H1 (cell line): ENCODE measurements at regions not wholly inside any gene's neighbourhood (a gene's known extent, or its start where the extent isn't known, plus 50 kb on each side); places are given as distances from the start of the nearest gene placed in this dataset.
A peak's percentile ranks its signal among the peaks of the same experiment; 100 is the strongest.

Experiments used
- CTCF ChIA-PET: fragments of 300-600 bp; sonication (Branson Sonifier 250); formaldehyde crosslinking; loops from one replicate; lab custom pipeline; 2021; ENCODE audit not compliant: partially characterized antibody; lab: Charles Lee
- POLR2A ChIA-PET: fragments of 300-600 bp; sonication (Branson Sonifier 250); formaldehyde crosslinking; loops from one replicate; lab custom pipeline; 2021; ENCODE audit warnings: inconsistent platforms; ENCODE audit not compliant: partially characterized antibody; lab: Charles Lee
- DNase-seq, 2 experiments: peaks; one replicate each; pipeline versions ENCODE4 v3.0.0 to v3.0.0-alpha.2; 2010 to 2022; ENCODE audit warnings: low spot score in 2 of 2, low read depth in 1 of 2, mixed read lengths in 1 of 2
- FAIRE-seq: peaks from 2 replicates; lab custom pipeline; 2011; peaks lifted over from hg19 to GRCh38; lab: Jason Lieb, UNC
- H2AFZ ChIP-seq: 2 replicates; pipeline ENCODE4 v1.8.1; 2012; ENCODE audit warnings: low read length, inconsistent platforms
- H2AK5ac ChIP-seq: 2 replicates; pipeline ENCODE4 v1.6.1; 2013; ENCODE audit warnings: low read depth, low read length
- H2BK120ac ChIP-seq: replicated peaks from 2 replicates; pipeline ENCODE3; 2013; ENCODE audit warnings: low read depth, low read length, inconsistent platforms
- H2BK12ac ChIP-seq: 2 replicates; pipeline ENCODE4 v1.6.1; 2013; ENCODE audit warnings: low read depth, low read length
- H2BK15ac ChIP-seq: 2 replicates; pipeline ENCODE4 v1.6.1; 2013; ENCODE audit warnings: low read length
- H2BK20ac ChIP-seq: 2 replicates; pipeline ENCODE4 v1.6.1; 2013; ENCODE audit warnings: low read length
- H2BK5ac ChIP-seq: 2 replicates; pipeline ENCODE4 v1.6.1; 2013; ENCODE audit warnings: low read depth, low read length
- H3K14ac ChIP-seq: 2 replicates; pipeline ENCODE4 v1.6.1; 2013; ENCODE audit warnings: inconsistent platforms; ENCODE audit not compliant: insufficient read length
- H3K18ac ChIP-seq: 2 replicates; pipeline ENCODE4 v1.6.1; 2013; ENCODE audit warnings: low read length; ENCODE audit errors: extremely low read depth
- H3K23ac ChIP-seq: 2 replicates; pipeline ENCODE4 v1.6.1; 2013; ENCODE audit warnings: inconsistent platforms; ENCODE audit not compliant: insufficient read length
- H3K23me2 ChIP-seq: 2 replicates; pipeline ENCODE4 v1.6.1; 2013; ENCODE audit warnings: low read depth, low read length
- H3K27ac ChIP-seq: 2 replicates; pipeline ENCODE4 v1.6.1; 2011; ENCODE audit warnings: low read depth, low read length, inconsistent platforms
- H3K27me3 ChIP-seq, 4 experiments: replicated peaks in 1 of 4; 1 replicate in 1 of 4; 2 replicates in 3 of 4; pipeline versions ENCODE4 v1.6.1 to v1.8.1; 2011 to 2013; ENCODE audit warnings: low read length in 3 of 4, mild to moderate bottlenecking in 3 of 4, inconsistent platforms in 2 of 4, mixed read lengths in 2 of 4, moderate library complexity in 1 of 4; ENCODE audit not compliant: control insufficient read depth in 3 of 4, insufficient read depth in 3 of 4; ENCODE audit errors: extremely low read depth in 1 of 4
- H3K36me3 ChIP-seq, 4 experiments: 2 replicates each; pipeline versions ENCODE4 v1.6.1 to v1.8.1; 2011 to 2013; ENCODE audit warnings: mild to moderate bottlenecking in 4 of 4, low read length in 3 of 4, moderate library complexity in 2 of 4, control low read depth in 1 of 4, inconsistent platforms in 1 of 4; ENCODE audit not compliant: insufficient read depth in 4 of 4, control insufficient read depth in 2 of 4
- H3K4ac ChIP-seq: replicated peaks from 2 replicates; pipeline ENCODE3; 2013; ENCODE audit warnings: low read length, low read depth, mixed read lengths, inconsistent platforms; ENCODE audit not compliant: insufficient read length
- H3K4me1 ChIP-seq, 4 experiments: replicated peaks in 1 of 4; 1 replicate in 1 of 4; 2 replicates in 3 of 4; pipeline versions ENCODE4 v1.6.1 to v1.8.1; 2011 to 2013; ENCODE audit warnings: low read length in 3 of 4, inconsistent platforms in 2 of 4, mixed read lengths in 1 of 4; ENCODE audit not compliant: insufficient read depth in 4 of 4, control insufficient read depth in 3 of 4
- H3K4me2 ChIP-seq, 2 experiments: 2 replicates each; pipeline versions ENCODE4 v1.6.1 to v1.8.1; 2011 to 2013; ENCODE audit warnings: low read depth in 2 of 2, low read length in 2 of 2, control low read depth in 1 of 2, inconsistent platforms in 1 of 2, mild to moderate bottlenecking in 1 of 2; ENCODE audit not compliant: insufficient read depth in 1 of 2
- H3K4me3 ChIP-seq, 4 experiments: fragments of 200-600, 300-600 bp in 1 of 4; sonication (generic), shearing (Covaris generic), sonication (Bioruptor Twin) in 1 of 4; 2 replicates each; pipeline versions ENCODE4 v1.5.1 to v1.8.1; 2011 to 2016; ENCODE audit warnings: low read length in 4 of 4, low read depth in 3 of 4, control low read depth in 2 of 4, inconsistent platforms in 2 of 4, mild to moderate bottlenecking in 2 of 4, mixed read lengths in 1 of 4, moderate library complexity in 1 of 4; ENCODE audit not compliant: insufficient read depth in 2 of 4; ENCODE audit errors: extremely low read depth in 1 of 4
- H3K56ac ChIP-seq: replicated peaks from 2 replicates; pipeline ENCODE3; 2013; ENCODE audit warnings: low read depth, mild to moderate bottlenecking, mixed read lengths, low read length, inconsistent platforms; ENCODE audit not compliant: insufficient read length
- H3K79me1 ChIP-seq: 2 replicates; pipeline ENCODE4 v1.6.1; 2013; ENCODE audit warnings: low read depth, low read length, control low read depth
- H3K79me2 ChIP-seq, 2 experiments: 2 replicates each; pipeline versions ENCODE4 v1.6.1 to v1.8.1; 2012 to 2013; ENCODE audit warnings: low read length in 2 of 2, mild to moderate bottlenecking in 2 of 2, inconsistent platforms in 1 of 2; ENCODE audit not compliant: insufficient read depth in 2 of 2, control insufficient read depth in 1 of 2
- H3K9ac ChIP-seq, 4 experiments: replicated peaks in 1 of 4; 1 replicate in 1 of 4; 2 replicates in 3 of 4; pipeline versions ENCODE4 v1.6.1 to v1.8.1; 2011 to 2013; ENCODE audit warnings: low read depth in 3 of 4, low read length in 3 of 4, control low read depth in 2 of 4, mild to moderate bottlenecking in 2 of 4, moderate library complexity in 2 of 4, inconsistent platforms in 1 of 4; ENCODE audit errors: extremely low read depth in 1 of 4
- H3K9me3 ChIP-seq, 2 experiments: 2 replicates each; pipeline versions ENCODE4 v1.6.1 to v1.8.1; 2012 to 2013; ENCODE audit warnings: mild to moderate bottlenecking in 2 of 2, moderate library complexity in 2 of 2, control low read depth in 1 of 2, inconsistent platforms in 1 of 2, low read depth in 1 of 2, low read length in 1 of 2, mixed read lengths in 1 of 2; ENCODE audit not compliant: insufficient read depth in 2 of 2
- H4K20me1 ChIP-seq, 2 experiments: replicated peaks in 1 of 2; 2 replicates each; pipeline versions ENCODE3 to v1.8.1; 2011 to 2013; ENCODE audit warnings: inconsistent platforms in 2 of 2, low read length in 2 of 2, mild to moderate bottlenecking in 1 of 2; ENCODE audit not compliant: insufficient read depth in 2 of 2, control insufficient read depth in 1 of 2
- H4K5ac ChIP-seq: 2 replicates; pipeline ENCODE4 v1.6.1; 2013; ENCODE audit warnings: low read length, low read depth, mixed read lengths, inconsistent platforms; ENCODE audit not compliant: insufficient read length
- H4K8ac ChIP-seq: 2 replicates; pipeline ENCODE4 v1.8.0; 2013; ENCODE audit warnings: mild to moderate bottlenecking, moderate library complexity, low read length, inconsistent platforms; ENCODE audit not compliant: insufficient read depth; ENCODE audit errors: extremely low read depth
- H4K91ac ChIP-seq: replicated peaks from 2 replicates; pipeline ENCODE3; 2013; ENCODE audit warnings: low read length, mixed read lengths, inconsistent platforms; ENCODE audit not compliant: insufficient read length
- MAFK ChIP-seq: IDR thresholded peaks from 2 replicates; pipeline ENCODE4 v1.6.1; 2012; ENCODE audit warnings: low read depth, mild to moderate bottlenecking, improper control_type of control experiment, low read length
- RAD21 ChIP-seq, 2 experiments: IDR thresholded peaks in 1 of 2; conservative IDR thresholded peaks in 1 of 2; 2 replicates each; pipeline ENCODE4 v1.6.1; 2011; ENCODE audit warnings: low read depth in 2 of 2, low read length in 2 of 2, improper control_type of control experiment in 1 of 2, inconsistent platforms in 1 of 2, mild to moderate bottlenecking in 1 of 2, moderate library complexity in 1 of 2
- YY1 ChIP-seq: IDR thresholded peaks from 2 replicates; pipeline ENCODE4 v1.6.1; 2011; ENCODE audit warnings: low read depth, mild to moderate bottlenecking, low read length
- whole genome bisulfite sequencing, 2 experiments: shearing (Covaris generic) in 1 of 2; methylation state at CpG; one replicate each; pipeline versions ENCODE4 v1.1.6 to v1.1.7; 2013 to 2015; ENCODE audit warnings: low lambda C conversion rate in 2 of 2, mixed read lengths in 2 of 2, inconsistent platforms in 1 of 2, low coverage in 1 of 2, missing lambda C conversion rate in 1 of 2; ENCODE audit not compliant: insufficient replicate concordance in 2 of 2, insufficient coverage in 1 of 2, insufficient read length in 1 of 2; ENCODE audit errors: extremely low coverage in 1 of 2, missing lambda C conversion rate in 1 of 2; 5-methylcytosine and 5-hydroxymethylcytosine counted together
- TF ChIP-seq, protein P1 (sequence below), 3 experiments: IDR thresholded peaks; 1 replicate in 2 of 3; 2 replicates in 1 of 3; pipeline versions ENCODE4 v1.5.1 to v1.6.1; 2011; ENCODE audit warnings: low read length in 3 of 3, mild to moderate bottlenecking in 3 of 3, inconsistent platforms in 2 of 3, low read depth in 1 of 3, moderate library complexity in 1 of 3; ENCODE audit not compliant: insufficient read depth in 1 of 3; ENCODE audit errors: control extremely low read depth in 1 of 3

DNA sequence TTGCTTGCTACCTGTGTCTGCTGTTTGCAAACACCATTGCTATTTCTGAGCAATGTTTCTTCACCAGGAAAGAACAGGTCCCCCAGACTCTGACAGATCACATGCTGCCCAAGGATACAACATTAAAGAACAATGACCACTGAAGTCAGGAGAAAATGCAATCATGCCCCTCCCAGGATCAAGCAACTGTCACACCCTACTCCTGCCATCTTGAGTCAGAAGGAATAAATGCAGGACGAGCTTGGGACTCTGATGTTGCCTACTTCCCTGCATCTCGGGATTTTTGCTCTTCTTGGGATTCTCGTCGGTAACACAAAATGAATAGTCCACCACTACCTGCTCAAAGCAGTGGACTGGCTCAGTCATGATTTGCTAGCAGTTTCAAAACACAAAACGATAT lies 490.6 kb downstream of the COG6 start:
- H3K23me2 ChIP-seq = no peaks in the 10 kb centered on the region
- no peak overlapping the region for H3K4ac ChIP-seq
- no peak overlapping the region for H2BK120ac ChIP-seq
- peak; percentile 87 for FAIRE-seq
- H3K9me3 ChIP-seq = no peaks in the 10 kb centered on the region
- H2BK5ac ChIP-seq = no peak overlapping the region
- no peaks in the 10 kb centered on the region for H3K79me1 ChIP-seq
- H3K23ac ChIP-seq = no peak overlapping the region
- no peaks in the 10 kb centered on the region for H3K27me3 ChIP-seq
- H4K91ac ChIP-seq = no peak overlapping the region
- no peak overlapping the region for H3K4me2 ChIP-seq
- no peak overlapping the region for H2AK5ac ChIP-seq
- H2BK20ac ChIP-seq = no peak overlapping the region
- CTCF ChIA-PET = interaction anchor here (0.7 to 2.7 kb wide), 11 partner anchors 10 to 631 kb away, joined by 3 to 16 read pairs (median 3); no protein-coding TSS in a partner anchor
- no peak overlapping the region for H3K14ac ChIP-seq
- whole genome bisulfite sequencing, 2 experiments = 84% methylated on average over 5 of the region's 5 CpGs; no CpG with 5 or more reads in 1 of the 2 experiments
- H4K8ac ChIP-seq = no peak overlapping the region
- no peak overlapping the region for H3K18ac ChIP-seq
- peak in 1 of 2 experiments; percentile 46 for DNase-seq
- H3K4me1 ChIP-seq = peaks cover 0 to 5% (median 0%) of the 10 kb centered on the region in 4 experiments; a peak in 2 of 7 replicates
- no peak overlapping the region for H3K56ac ChIP-seq
- H2BK12ac ChIP-seq = no peak overlapping the region
- H3K79me2 ChIP-seq = no peaks in the 10 kb centered on the region
- H3K36me3 ChIP-seq = no peaks in the 10 kb centered on the region
- H4K5ac ChIP-seq = no peak overlapping the region
- no peak overlapping the region for H3K9ac ChIP-seq
- H2BK15ac ChIP-seq = no peak overlapping the region
- 0 out of 2 replicates have a peak, but pooled peaks have one; percentile 19 for TF ChIP-seq YY1
- no peak for TF ChIP-seq MAFK
- TF ChIP-seq, protein P1, sequence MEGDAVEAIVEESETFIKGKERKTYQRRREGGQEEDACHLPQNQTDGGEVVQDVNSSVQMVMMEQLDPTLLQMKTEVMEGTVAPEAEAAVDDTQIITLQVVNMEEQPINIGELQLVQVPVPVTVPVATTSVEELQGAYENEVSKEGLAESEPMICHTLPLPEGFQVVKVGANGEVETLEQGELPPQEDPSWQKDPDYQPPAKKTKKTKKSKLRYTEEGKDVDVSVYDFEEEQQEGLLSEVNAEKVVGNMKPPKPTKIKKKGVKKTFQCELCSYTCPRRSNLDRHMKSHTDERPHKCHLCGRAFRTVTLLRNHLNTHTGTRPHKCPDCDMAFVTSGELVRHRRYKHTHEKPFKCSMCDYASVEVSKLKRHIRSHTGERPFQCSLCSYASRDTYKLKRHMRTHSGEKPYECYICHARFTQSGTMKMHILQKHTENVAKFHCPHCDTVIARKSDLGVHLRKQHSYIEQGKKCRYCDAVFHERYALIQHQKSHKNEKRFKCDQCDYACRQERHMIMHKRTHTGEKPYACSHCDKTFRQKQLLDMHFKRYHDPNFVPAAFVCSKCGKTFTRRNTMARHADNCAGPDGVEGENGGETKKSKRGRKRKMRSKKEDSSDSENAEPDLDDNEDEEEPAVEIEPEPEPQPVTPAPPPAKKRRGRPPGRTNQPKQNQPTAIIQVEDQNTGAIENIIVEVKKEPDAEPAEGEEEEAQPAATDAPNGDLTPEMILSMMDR (IDR thresholded peaks at IDR 0.05; ENCODE audit: control extremely low read depth in 1 of 3, insufficient read depth in 1 of 3, low read depth in 1 of 3, low read length in 3 of 3) = peak; percentile 23 to 54 (median 35)
- peak; percentile 66 to 75 for TF ChIP-seq RAD21 (IDR thresholded peaks at IDR 0.05 in 1 of 2, conservative IDR thresholded peaks at IDR 0.05 in 1 of 2; ENCODE audit: low read depth in 2 of 2, low read length in 2 of 2)
- TF ChIP-seq, all 59 proteins: peak for 3
- H3K4me3 ChIP-seq = no peak overlapping the region
- POLR2A ChIA-PET = no interaction called here
- H4K20me1 ChIP-seq = no peaks in the 10 kb centered on the region
- H3K27ac ChIP-seq = no peak overlapping the region
- no peak overlapping the region for H2AFZ ChIP-seq
